Fibroblast of lung (primary cell): ENCODE measurements at regions not wholly inside any gene's neighbourhood (a gene's known extent, or its start where the extent isn't known, plus 50 kb on each side); places are given as distances from the start of the nearest gene placed in this dataset.
"Not testable (repeated sequence)": the region's sequence is repeated elsewhere in the genome, so short reads cannot be mapped to it uniquely, and the experiment has no call there.

Source experiments
- DNase-seq, 2 donors: peaks; one replicate each; pipeline versions ENCODE4 v3.0.0 to v3.0.0-alpha.2; 2010; ENCODE audit warnings: low read depth in 2 of 2
- H2AFZ ChIP-seq: 2 replicates; pipeline ENCODE4 v1.5.1; 2012; ENCODE audit warnings: low read length, control low read depth, inconsistent platforms
- H3K27ac ChIP-seq: 2 replicates; pipeline ENCODE4 v1.5.1; 2011; ENCODE audit warnings: low read length, control low read depth; ENCODE audit not compliant: insufficient read depth
- H3K27me3 ChIP-seq: 2 replicates; pipeline ENCODE4 v1.5.1; 2011; ENCODE audit warnings: mild to moderate bottlenecking, low read length; ENCODE audit not compliant: control insufficient read depth, insufficient read depth
- H3K36me3 ChIP-seq: 2 replicates; pipeline ENCODE4 v1.5.1; 2011; ENCODE audit warnings: low read length; ENCODE audit not compliant: control insufficient read depth, insufficient read depth
- H3K4me1 ChIP-seq: 2 replicates; pipeline ENCODE4 v1.5.1; 2011; ENCODE audit warnings: low read length; ENCODE audit not compliant: control insufficient read depth, insufficient read depth; ENCODE audit errors: extremely low read depth
- H3K4me2 ChIP-seq: 2 replicates; pipeline ENCODE4 v1.5.1; 2011; ENCODE audit warnings: low read length, control low read depth; ENCODE audit not compliant: insufficient read depth; ENCODE audit errors: extremely low read depth
- H3K4me3 ChIP-seq, 4 experiments: fragments of 200-600 bp in 1 of 4; sonication (generic) in 1 of 4; replicated peaks in 1 of 4; 2 replicates each; pipeline ENCODE4 v1.5.1; 2011 to 2016; ENCODE audit warnings: low read length in 4 of 4, low read depth in 3 of 4, mild to moderate bottlenecking in 3 of 4, control low read depth in 2 of 4, inconsistent platforms in 1 of 4, mixed read lengths in 1 of 4; ENCODE audit not compliant: insufficient read depth in 1 of 4; ENCODE audit errors: control extremely low read depth in 1 of 4
- H3K79me2 ChIP-seq: 2 replicates; pipeline ENCODE4 v1.5.1; 2012; ENCODE audit warnings: mild to moderate bottlenecking, low read length, inconsistent platforms; ENCODE audit not compliant: control insufficient read depth, insufficient read depth
- H3K9ac ChIP-seq: 2 replicates; pipeline ENCODE4 v1.5.1; 2011; ENCODE audit warnings: mild to moderate bottlenecking, low read length, control low read depth; ENCODE audit not compliant: insufficient read depth
- H3K9me3 ChIP-seq: 2 replicates; pipeline ENCODE4 v1.5.1; 2012; ENCODE audit warnings: low read depth, low read length; ENCODE audit not compliant: control insufficient read depth, insufficient read depth
- H4K20me1 ChIP-seq: 2 replicates; pipeline ENCODE4 v1.5.1; 2011; ENCODE audit warnings: low read length; ENCODE audit not compliant: control insufficient read depth, insufficient read depth; ENCODE audit errors: extremely low read depth
- CTCF ChIP-seq, 2 donors: IDR thresholded peaks in 1 of 2; conservative IDR thresholded peaks in 1 of 2; 1 replicate in 1 of 2; 2 replicates in 1 of 2; pipeline ENCODE4 v1.5.1; 2011 to 2012; ENCODE audit warnings: low read length in 2 of 2, control low read depth in 1 of 2, inconsistent platforms in 1 of 2, low read depth in 1 of 2, mild to moderate bottlenecking in 1 of 2
- EZH2 ChIP-seq: IDR thresholded peaks from 2 replicates; pipeline ENCODE4 v1.5.1; 2012; ENCODE audit warnings: low read length, control low read depth, mild to moderate bottlenecking; ENCODE audit errors: missing control alignments

GRCh38 chr13:21243045-21243897 is 66.8 kb downstream of the MRPL57 start:
- H3K27ac ChIP-seq, result no peak overlapping the region
- H3K27me3 ChIP-seq, result peaks cover 10% of the 10 kb centered on the region
- H3K9ac ChIP-seq, result no peak overlapping the region
- H3K9me3 ChIP-seq, result no peaks in the 10 kb centered on the region
- no peak for DNase-seq
- H3K4me2 ChIP-seq, result no peak overlapping the region
- H3K79me2 ChIP-seq, result no peaks in the 10 kb centered on the region
- no peaks in the 10 kb centered on the region for H4K20me1 ChIP-seq
- H3K36me3 ChIP-seq, result no peaks in the 10 kb centered on the region
- no peak overlapping the region for H2AFZ ChIP-seq
- no peak overlapping the region for H3K4me3 ChIP-seq
- TF ChIP-seq EZH2 (no peak), CTCF (conservative IDR thresholded peaks at IDR 0.05 in 1 of 2, IDR thresholded peaks at IDR 0.05 in 1 of 2; ENCODE audit: low read depth in 1 of 2, low read length in 2 of 2) (no peak)
- no peaks in the 10 kb centered on the region for H3K4me1 ChIP-seq

DNA sequence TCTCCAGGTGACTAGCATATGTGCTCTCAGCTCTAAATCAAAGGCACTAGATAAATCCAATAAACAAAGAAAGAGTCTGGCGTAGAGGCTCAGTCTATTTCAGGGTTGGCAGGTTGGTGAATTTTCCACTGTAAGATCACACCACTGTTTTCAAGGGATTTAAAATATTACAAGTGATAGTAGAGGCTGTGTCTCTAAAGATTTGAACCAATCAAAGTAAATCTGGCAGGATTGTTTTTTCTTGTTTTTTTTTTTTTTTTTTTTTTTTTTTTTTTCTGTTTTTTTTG is 67.4 kb downstream of the MRPL57 start:
- not testable (repeated sequence) for H3K9ac ChIP-seq, H3K27ac ChIP-seq, DNase-seq, H3K4me1 ChIP-seq, H3K9me3 ChIP-seq, H4K20me1 ChIP-seq, H3K4me2 ChIP-seq, H3K36me3 ChIP-seq, H3K4me3 ChIP-seq, H3K79me2 ChIP-seq, H2AFZ ChIP-seq
- H3K27me3 ChIP-seq, result peaks cover 13% of the 10 kb centered on the region

GRCh38 chr13:21246761-21247452 is 70.4 kb downstream of the MRPL57 start:
- no peak for TF ChIP-seq CTCF (conservative IDR thresholded peaks at IDR 0.05 in 1 of 2, IDR thresholded peaks at IDR 0.05 in 1 of 2; ENCODE audit: low read depth in 1 of 2, low read length in 2 of 2)
- H3K79me2 ChIP-seq, result no peaks in the 10 kb centered on the region
- no peaks in the 10 kb centered on the region for H4K20me1 ChIP-seq
- no peaks in the 10 kb centered on the region for H3K4me1 ChIP-seq
- H3K27ac ChIP-seq, result no peak overlapping the region
- no peak overlapping the region for H2AFZ ChIP-seq
- DNase-seq, result no peak
- H3K4me2 ChIP-seq, result no peak overlapping the region
- H3K9me3 ChIP-seq, result no peaks in the 10 kb centered on the region
- no peak overlapping the region for H3K9ac ChIP-seq
- H3K27me3 ChIP-seq, result peaks cover 13% of the 10 kb centered on the region
- H3K4me3 ChIP-seq, result no peak overlapping the region
- no peaks in the 10 kb centered on the region for H3K36me3 ChIP-seq
